ENCODE measurements at regions not wholly inside any gene's neighbourhood (a gene's known extent, or its start where the extent isn't known, plus 50 kb on each side); places are given as distances from the start of the nearest gene placed in this dataset.

DNA sequence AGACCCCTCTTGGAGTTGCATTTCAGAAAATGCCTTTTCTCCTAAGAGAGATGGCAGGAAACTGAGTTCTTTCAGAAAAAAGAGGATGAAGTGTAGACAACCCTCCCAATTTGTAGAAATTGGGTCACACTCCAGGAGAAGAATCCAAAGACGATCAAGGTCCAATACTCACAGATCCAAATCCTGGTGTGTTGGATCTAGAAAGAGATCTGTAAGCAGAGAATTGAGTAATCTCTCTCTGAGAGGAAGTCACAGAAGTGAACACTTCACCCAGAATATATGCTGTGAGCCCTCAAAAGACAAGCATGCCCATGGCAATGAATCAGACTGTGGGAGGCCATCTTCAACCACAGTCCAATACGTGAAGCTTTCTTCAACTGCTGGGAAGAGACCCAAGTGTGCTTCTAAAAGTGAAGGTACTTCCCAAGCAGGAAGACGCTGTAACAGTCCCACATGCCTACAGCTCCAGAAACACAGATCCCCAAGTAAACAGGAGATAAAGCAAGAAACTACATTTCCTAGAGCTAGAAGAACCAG is 182.7 kb downstream of the SMC2 start:
- Histone ChIP-seq H3K4me3 (ENCODE audit: low read length) (no peak overlapping the region), H3K36me3 (ENCODE audit: control insufficient read depth, insufficient read depth, low read length) (no peaks in the 10 kb centered on the region), H3K9ac (ENCODE audit: extremely low read depth, low read length, poor library complexity, severe bottlenecking) (no peak overlapping the region), H3K27ac (ENCODE audit: low read depth, low read length) (no peak overlapping the region), H3K27me3 (ENCODE audit: control insufficient read depth, insufficient read depth, low read length, poor library complexity, severe bottlenecking) (no peaks in the 10 kb centered on the region), H3K9me3 (ENCODE audit: control insufficient read depth, low read length) (no peaks in the 10 kb centered on the region), H3K4me1 (ENCODE audit: control insufficient read depth, insufficient read depth, low read length) (no peaks in the 10 kb centered on the region)
- no peak overlapping the region for H3K27ac Mint-ChIP-seq
- TF ChIP-seq, protein P1, sequence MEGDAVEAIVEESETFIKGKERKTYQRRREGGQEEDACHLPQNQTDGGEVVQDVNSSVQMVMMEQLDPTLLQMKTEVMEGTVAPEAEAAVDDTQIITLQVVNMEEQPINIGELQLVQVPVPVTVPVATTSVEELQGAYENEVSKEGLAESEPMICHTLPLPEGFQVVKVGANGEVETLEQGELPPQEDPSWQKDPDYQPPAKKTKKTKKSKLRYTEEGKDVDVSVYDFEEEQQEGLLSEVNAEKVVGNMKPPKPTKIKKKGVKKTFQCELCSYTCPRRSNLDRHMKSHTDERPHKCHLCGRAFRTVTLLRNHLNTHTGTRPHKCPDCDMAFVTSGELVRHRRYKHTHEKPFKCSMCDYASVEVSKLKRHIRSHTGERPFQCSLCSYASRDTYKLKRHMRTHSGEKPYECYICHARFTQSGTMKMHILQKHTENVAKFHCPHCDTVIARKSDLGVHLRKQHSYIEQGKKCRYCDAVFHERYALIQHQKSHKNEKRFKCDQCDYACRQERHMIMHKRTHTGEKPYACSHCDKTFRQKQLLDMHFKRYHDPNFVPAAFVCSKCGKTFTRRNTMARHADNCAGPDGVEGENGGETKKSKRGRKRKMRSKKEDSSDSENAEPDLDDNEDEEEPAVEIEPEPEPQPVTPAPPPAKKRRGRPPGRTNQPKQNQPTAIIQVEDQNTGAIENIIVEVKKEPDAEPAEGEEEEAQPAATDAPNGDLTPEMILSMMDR (conservative IDR thresholded peaks at IDR 0.05) = no peak
- no peak for DNase-seq
- H3K36me3 Mint-ChIP-seq (ENCODE audit: low read depth) = no peaks in the 10 kb centered on the region
- H3K9me3 Mint-ChIP-seq = no peaks in the 10 kb centered on the region
- no peaks in the 10 kb centered on the region for H3K27me3 Mint-ChIP-seq (ENCODE audit: insufficient read depth)
- WGBS, 2 experiments (ENCODE audit: insufficient coverage in 1 of 2, insufficient read length in 1 of 2) = 86 to 87% methylated on average over 1 to 3 of the region's 3 CpGs
- H3K4me3 Mint-ChIP-seq = no peak overlapping the region
- no peaks in the 10 kb centered on the region for H3K4me1 Mint-ChIP-seq

DNA sequence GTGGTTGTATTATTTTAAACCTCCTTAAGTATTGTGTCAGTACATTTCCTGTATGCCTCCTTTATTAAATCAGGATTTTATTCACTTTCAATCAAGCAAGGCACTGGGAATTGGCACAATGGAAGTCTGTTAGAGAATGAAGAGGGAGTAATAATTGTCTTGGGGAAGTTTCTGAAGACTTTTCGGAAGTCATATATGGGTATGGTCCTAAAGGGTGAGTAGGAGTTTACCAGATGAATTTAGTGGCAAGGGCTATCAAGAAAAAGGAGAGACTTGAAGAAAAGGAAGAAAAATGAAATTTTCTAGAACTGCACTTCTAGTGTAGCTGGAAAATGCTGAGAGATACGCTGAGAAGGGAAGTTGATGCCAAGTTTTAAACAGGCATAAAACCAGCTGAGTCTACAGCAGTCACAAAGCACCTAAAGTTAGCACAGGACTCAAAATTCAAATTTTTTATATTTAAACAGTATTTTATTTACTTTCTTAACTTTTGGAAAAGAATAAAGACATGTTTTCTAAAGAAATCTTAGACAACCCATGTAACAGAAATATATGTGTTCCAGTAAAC is 184.9 kb downstream of the SMC2 start:
- WGBS, 2 experiments (ENCODE audit: insufficient coverage in 1 of 2, insufficient read length in 1 of 2) = 91 to 100% methylated on average over 1 to 2 of the region's 2 CpGs
- Mint-ChIP-seq H3K4me1 (no peaks in the 10 kb centered on the region), H3K9me3 (no peaks in the 10 kb centered on the region), H3K4me3 (no peak overlapping the region), H3K36me3 (ENCODE audit: low read depth) (no peaks in the 10 kb centered on the region), H3K27ac (no peak overlapping the region), H3K27me3 (ENCODE audit: insufficient read depth) (no peaks in the 10 kb centered on the region)
- TF ChIP-seq, protein P1 (conservative IDR thresholded peaks at IDR 0.05) = no peak
- H3K4me3 ChIP-seq (ENCODE audit: low read length) = no peak overlapping the region
- no peak overlapping the region for H3K27ac ChIP-seq (ENCODE audit: low read depth, low read length)
- H3K27me3 ChIP-seq (ENCODE audit: control insufficient read depth, insufficient read depth, low read length, poor library complexity, severe bottlenecking) = no peaks in the 10 kb centered on the region
- no peak for DNase-seq
- H3K9ac ChIP-seq (ENCODE audit: extremely low read depth, low read length, poor library complexity, severe bottlenecking) = no peak overlapping the region
- no peaks in the 10 kb centered on the region for H3K9me3 ChIP-seq (ENCODE audit: control insufficient read depth, low read length)
- H3K36me3 ChIP-seq (ENCODE audit: control insufficient read depth, insufficient read depth, low read length) = no peaks in the 10 kb centered on the region
- no peaks in the 10 kb centered on the region for H3K4me1 ChIP-seq (ENCODE audit: control insufficient read depth, insufficient read depth, low read length)

DNA sequence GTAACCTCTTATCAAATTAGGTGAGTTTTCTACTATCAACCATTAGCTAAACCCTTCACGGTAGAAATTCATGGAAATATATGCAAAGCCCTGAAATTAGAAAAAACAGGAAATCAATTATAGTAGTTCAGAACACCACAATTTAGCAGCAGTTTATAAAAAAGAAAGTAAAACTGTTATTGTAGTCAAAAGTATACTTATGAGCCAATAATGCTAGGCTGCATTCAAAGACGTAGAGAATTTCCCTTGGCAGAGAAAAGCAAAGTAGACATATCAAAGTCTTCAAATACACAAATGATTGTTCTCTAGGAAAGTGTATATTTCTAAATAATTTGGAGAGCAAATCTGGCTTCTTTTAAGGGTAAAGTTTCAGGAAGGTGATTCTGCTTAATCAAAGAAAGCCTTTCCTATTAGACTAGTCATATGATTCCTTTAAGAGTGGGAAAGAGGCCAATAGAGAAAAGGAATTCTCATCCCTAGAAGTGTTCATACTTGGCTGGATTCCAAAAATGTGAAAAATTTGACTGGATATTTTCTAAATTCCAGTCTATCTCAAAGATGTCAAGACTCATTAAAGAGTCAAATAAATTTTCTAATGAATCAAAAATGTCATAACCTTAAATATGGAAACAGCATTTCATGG is 185.5 kb downstream of the SMC2 start:
- Histone ChIP-seq H3K27me3 (ENCODE audit: control insufficient read depth, insufficient read depth, low read length, poor library complexity, severe bottlenecking) (no peaks in the 10 kb centered on the region), H3K9ac (ENCODE audit: extremely low read depth, low read length, poor library complexity, severe bottlenecking) (no peak overlapping the region), H3K36me3 (ENCODE audit: control insufficient read depth, insufficient read depth, low read length) (no peaks in the 10 kb centered on the region), H3K27ac (ENCODE audit: low read depth, low read length) (no peak overlapping the region), H3K4me3 (ENCODE audit: low read length) (no peak overlapping the region), H3K9me3 (ENCODE audit: control insufficient read depth, low read length) (no peaks in the 10 kb centered on the region), H3K4me1 (ENCODE audit: control insufficient read depth, insufficient read depth, low read length) (no peaks in the 10 kb centered on the region)
- no peak overlapping the region for H3K4me3 Mint-ChIP-seq
- WGBS, 2 experiments (ENCODE audit: insufficient coverage in 1 of 2, insufficient read length in 1 of 2) = 92% methylated on average over 2 of the region's 2 CpGs; no CpG with 5 or more reads in 1 of the 2 experiments
- H3K27me3 Mint-ChIP-seq (ENCODE audit: insufficient read depth) = no peaks in the 10 kb centered on the region
- H3K9me3 Mint-ChIP-seq = no peaks in the 10 kb centered on the region
- no peaks in the 10 kb centered on the region for H3K36me3 Mint-ChIP-seq (ENCODE audit: low read depth)
- TF ChIP-seq, protein P1 (conservative IDR thresholded peaks at IDR 0.05) = no peak
- no peak overlapping the region for H3K27ac Mint-ChIP-seq
- H3K4me1 Mint-ChIP-seq = no peaks in the 10 kb centered on the region
- DNase-seq = no peak
